Spleen (tissue), 7 donors: ENCODE measurements at regions not wholly inside any gene's neighbourhood (a gene's known extent, or its start where the extent isn't known, plus 50 kb on each side); places are given as distances from the start of the nearest gene placed in this dataset.

Experiments used
- CTCF ChIP-seq, 11 experiments: fragments of 200-600 bp in 7 of 11; fragments of 450-650 bp in 4 of 11; sonication (generic) in 4 of 11; IDR thresholded peaks in 8 of 11; conservative IDR thresholded peaks in 3 of 11; 1 replicate in 7 of 11; 2 replicates in 4 of 11; pipeline versions ENCODE4 v1.4.0 to v1.8.0; 2016 to 2021; ENCODE audit warnings: antibody characterized with exemption in 11 of 11, inconsistent platforms in 4 of 11, mild to moderate bottlenecking in 1 of 11
- POLR2A ChIP-seq, 3 donors: fragments of 450-650 bp; IDR thresholded peaks; one replicate each; pipeline ENCODE4 v1.5.1; 2017; ENCODE audit warnings: antibody characterized with exemption in 3 of 3, mild to moderate bottlenecking in 1 of 3
- POLR2AphosphoS5 ChIP-seq, 3 donors: sonication (generic); formaldehyde crosslinking; IDR thresholded peaks; one replicate each; pipeline ENCODE4 v1.5.1; 2017; ENCODE audit warnings: antibody characterized with exemption in 3 of 3
- donor health status: DM: no; HTN: no; CAD: no; lungs with moderate emphysema.
- donor health status: DM: no; HTN: no; CAD: no.
- donor health status: DM: no; HTN: no; CAD: no.

GRCh38 chr18:56377231-56377630 is 261.2 kb downstream of the TXNL1 start:
- TF ChIP-seq CTCF (IDR thresholded peaks at IDR 0.05 in 8 of 11, conservative IDR thresholded peaks at IDR 0.05 in 3 of 11) (no peak), POLR2A (IDR thresholded peaks at IDR 0.05) (no peak), POLR2AphosphoS5 (IDR thresholded peaks at IDR 0.05) (no peak)
